HG02763 (cell line): ENCODE measurements at regions not wholly inside any gene's neighbourhood (a gene's known extent, or its start where the extent isn't known, plus 50 kb on each side); places are given as distances from the start of the nearest gene placed in this dataset.

ENCODE experiments used
- ATAC-seq: cut with Tn5 transposase; IDR thresholded peaks from one replicate; pipeline ENCODE4 v1.9.1; 2021; ENCODE audit warnings: mild to moderate bottlenecking, moderate library complexity; ENCODE audit not compliant: unreplicated experiment

DNA sequence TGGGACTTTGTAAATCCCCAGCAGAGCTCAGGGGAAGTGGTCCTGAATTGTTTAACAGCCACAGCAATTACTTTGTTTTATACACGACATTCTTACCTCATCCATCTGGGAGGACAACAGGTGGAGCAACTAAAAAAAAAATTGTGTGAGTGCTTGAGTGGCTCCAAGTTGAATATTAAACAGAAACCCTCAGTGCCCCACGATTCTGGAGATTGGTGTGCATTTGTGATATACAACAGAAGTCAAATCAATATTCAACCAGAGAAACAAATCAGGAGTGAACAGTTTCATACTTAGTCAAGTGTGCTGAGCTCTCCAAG, 204.8 kb downstream of the HAPSTR1 start:
- no peak for ATAC-seq

DNA sequence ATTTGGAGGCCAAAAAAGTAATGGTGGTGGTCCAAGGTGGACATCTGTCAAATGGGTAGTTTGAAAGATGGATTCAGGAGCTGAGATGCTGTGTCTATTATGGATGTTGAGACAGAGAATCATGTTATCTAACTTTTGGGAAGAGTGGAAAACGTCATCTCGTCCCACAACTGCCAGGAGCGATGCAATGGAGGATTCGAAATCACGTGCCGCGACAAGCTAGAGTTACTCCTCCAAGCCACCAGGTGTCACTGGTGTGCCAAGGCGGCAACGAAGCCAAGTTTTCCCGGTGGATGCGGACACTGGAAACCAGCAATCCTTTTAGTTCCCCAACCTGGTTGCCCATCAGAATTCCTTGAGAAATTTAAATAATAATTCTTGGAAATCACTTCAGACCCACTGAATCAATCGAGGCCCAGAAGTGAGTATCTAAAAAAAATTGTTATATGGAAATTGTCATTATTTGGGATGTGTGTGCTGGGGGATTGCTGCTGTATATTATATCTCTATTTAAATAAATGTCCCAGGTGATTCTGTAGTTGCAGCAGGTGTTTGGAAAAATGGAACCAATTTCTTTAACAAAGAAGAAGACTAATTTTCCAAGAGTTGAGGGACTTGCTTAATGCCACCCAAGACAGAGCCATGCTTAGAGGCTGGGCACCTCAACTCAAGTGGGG, 206.1 kb downstream of the HAPSTR1 start:
- ATAC-seq: no peak

DNA sequence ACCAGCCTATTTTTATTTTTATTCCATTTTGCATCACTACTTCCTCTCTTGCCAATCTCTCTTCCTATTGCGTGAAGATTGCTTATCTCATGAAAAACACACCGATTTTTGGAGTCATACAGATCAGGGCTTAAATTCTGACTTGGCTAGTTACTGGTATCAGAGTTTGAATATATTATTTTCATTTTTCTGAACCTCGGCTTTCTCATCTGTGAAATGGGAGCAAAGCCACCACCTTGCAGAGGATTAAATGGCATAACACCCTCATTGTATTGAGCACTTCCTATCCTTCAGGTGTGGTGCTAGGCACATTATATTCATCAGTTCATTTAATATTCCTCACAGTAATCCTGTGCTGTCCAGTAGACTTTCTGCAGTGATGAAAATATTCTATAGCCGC, 208.8 kb downstream of the HAPSTR1 start:
- ATAC-seq: no peak

DNA sequence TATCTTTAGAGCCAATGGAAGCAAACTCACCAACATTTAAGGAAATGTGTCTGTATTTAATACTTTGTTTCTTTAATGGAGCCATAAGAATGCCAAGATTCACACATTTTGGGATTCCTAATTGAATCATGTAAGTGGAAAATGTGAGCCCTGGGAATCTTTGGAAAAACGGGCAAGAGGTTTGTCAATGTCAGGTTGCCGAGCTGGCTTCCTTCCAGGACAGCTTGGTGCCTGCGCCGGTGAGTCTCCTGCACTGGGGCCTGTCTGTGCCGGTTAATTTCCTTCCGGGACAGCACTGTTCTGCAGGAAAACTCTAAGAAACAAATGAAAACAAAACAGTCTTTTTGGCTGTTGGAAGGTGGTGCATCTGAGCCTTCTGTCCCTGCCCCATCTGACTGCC, 210.6 kb downstream of the HAPSTR1 start:
- no peak for ATAC-seq

DNA sequence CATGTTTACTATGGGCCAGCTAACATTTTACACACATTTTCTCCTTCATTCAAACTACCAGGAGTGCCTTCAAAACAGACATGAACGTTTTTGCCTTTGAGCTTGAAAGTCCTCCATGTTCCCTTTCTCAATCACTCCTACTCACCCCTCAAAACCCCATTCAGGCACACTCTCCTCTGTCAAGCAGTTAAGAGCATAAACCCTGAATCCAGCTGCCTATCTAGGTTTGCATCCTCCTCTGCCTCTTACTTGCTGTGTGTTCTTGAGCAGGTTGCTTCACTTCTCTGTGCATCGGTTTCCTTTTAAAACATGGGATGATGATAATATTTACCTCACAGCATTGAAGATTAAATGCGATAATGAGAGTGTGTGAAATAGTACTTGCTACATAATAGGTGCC, 215.3 kb downstream of the HAPSTR1 start:
- ATAC-seq: no peak

DNA sequence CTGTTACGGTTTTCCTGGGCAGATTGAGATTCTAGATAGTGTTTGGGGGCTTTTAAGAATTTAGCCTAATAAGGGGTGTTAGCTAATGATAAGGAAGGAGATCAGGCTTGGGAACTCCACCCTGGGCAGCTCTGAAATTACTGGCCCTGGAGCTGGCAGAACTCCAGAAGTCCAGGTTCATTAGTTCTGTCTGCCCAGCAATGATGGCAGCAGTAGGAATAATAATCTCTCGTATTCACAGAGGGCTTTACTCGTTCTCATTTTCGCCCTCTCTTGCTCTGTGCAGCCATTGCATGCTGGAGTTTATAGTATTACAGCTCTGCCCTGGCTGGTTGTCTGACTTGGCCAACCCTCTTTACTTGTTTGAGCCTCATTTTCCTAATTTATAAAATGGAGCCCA, 216.0 kb downstream of the HAPSTR1 start:
- ATAC-seq: no peak

DNA sequence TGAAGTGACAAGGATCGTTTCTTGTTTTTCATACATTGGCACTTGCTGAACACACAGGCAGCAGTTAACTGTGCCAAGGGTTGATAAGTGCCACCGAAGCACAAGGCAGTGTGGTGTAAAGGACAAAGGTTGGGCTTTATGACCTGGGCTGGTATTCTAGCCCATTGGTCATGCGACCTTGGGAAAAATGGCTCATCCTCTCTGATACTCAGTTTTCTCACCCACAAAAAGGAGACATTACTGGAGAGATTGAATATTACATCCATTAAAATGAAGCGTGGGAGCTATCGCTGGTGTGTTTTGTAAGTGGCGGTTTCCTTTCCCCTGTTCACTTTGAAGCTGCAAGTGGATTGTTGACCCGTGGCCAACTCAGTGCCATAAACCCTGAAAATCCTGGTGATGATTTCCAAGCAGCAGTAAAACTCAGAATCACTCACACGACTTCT, 216.9 kb downstream of the HAPSTR1 start:
- no peak for ATAC-seq

DNA sequence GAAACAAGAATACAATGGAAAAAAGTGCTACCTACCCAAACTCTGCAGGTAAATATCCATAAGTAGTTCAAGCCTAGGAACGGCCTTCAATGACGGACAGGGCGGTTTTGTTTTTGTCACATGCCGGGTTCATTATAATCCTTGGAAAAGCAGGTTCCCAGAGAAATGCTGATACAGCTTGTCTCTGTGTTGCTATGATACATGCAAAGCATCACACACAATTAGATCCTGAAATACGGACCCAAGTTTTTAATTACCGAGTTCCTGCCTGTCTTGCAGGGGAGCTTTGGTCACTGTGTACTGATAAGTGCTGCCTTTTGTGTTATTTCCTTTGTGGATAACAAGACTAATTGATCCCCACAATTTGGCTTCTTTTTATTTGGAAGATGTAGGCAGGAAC, 217.4 kb downstream of the HAPSTR1 start:
- ATAC-seq: no peak

DNA sequence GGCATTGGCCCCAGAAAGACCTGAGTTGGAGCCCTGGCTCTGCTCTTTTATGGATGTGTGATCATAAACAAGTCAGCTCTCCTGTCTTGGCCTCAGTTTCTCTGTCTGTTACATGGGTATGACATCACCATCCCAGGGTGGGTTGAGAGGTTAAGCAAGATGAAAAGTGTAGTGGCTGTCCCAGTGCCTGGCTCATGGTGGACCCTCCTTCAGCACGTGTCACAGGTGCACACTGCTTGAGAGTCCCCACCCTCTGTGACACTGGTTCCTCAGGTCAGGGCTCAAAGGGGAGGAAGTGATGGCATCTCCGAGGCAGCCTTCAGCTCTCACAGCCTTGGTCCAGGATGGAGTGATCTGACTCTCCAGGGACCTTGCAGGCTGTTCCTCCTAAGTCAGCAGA, 218.4 kb downstream of the HAPSTR1 start:
- ATAC-seq: no peak

DNA sequence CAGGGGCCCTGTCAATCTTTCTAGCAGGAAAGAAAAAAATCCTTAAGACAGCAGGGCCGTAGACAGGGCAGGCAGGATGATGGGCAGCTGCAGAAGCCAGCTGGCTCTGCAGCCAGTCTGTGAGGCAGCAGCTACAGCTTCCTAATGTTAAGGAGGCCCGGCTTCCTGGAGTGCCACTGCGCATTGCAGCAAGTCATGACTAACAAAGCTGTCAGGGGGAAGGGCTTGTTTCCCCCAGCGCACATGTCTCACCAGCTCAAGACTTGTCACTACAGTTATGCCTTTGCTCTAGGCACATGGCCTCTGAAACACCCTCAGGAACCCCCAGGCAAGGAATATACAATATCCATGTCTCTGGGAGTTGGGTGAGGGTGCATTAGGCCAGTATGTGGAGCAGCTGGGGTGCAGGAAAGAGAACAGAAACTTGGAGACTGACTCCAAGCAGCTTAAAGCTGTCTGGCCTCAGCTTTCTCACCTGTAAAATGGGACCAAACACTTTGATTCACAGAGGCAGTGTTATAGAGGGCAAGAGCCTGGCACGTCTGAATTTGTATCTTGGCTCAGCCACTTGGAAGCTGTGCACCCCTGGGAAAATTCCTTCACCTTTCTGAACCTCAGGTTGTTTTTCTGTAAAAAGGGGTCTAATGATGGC, 220.0 kb downstream of the HAPSTR1 start:
- ATAC-seq: no peak

DNA sequence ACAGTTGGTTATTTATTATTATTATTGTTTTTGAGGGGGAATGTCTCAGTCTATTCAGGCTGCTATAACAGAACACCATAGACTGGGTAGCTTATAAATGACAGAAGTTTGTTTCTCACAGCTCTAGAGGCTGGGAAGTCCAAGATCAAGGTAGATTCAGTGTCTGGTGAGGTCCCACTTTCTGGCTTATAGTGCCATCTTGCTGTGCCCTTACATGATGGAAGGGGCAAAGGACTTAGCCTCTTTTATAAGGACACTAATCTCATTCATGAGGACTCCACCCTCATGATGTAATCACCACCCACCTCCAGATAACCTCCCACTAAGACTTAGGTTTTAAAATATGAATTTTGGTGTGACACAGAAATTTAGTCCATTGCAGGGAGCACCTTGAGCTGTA, 224.6 kb downstream of the HAPSTR1 start:
- no peak for ATAC-seq

DNA sequence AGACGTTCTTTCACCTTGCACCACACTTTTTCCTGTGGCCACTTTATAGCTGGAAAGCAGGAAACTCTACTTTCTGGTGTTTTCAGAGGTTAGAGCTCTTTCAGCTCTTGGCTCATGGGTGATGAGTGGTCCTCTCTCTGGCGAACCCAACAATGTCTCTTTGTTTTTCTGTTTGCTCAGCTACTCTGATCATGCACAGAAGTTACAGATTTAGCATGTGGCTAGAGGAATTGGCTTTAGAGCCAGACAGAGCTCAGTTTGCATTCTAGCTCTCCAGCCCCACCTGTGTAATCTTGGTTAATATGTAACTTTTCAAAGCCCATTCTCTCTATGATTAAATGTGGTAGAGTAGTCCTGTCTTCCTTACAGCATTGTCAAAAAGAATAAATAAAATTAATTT, 225.2 kb downstream of the HAPSTR1 start:
- ATAC-seq: no peak

DNA sequence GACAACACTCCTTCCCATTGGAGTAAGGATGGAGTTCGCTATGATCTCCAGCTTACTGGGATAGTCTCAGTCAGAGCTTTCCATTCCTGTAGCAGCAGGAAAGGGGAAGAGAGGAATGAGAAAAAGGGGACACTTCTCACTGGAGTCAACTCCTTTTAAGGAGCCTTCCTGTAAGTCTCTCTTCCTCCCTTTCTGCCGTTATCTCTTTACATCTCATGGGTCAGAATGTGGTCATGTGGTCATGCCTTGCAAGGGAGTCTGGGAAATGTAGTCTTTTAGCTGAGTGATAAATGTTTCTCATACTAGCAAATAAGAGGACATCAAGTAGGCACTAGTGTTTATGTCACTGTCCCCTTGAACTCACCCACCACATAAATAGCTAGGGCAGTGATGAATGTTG, 227.3 kb downstream of the HAPSTR1 start:
- no peak for ATAC-seq

DNA sequence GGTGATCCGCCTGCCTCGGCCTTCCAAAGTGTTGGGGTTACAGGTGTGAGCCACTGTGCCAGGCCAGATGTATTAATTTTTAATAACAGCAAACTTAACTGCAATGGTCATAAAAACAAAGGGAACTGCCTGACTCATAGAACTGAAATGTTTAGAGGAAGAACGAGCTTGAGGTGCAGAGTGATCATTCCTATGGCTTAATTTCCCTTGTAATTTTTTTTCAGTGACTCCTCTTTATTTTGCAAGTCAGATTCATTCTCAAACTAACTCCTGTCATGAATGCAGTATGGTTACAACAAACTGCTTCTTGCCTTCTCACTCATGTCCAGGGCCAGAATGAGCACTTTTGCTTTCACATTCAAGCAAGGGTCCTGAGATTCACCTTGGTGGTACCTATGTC, 231.3 kb downstream of the HAPSTR1 start:
- ATAC-seq: no peak

DNA sequence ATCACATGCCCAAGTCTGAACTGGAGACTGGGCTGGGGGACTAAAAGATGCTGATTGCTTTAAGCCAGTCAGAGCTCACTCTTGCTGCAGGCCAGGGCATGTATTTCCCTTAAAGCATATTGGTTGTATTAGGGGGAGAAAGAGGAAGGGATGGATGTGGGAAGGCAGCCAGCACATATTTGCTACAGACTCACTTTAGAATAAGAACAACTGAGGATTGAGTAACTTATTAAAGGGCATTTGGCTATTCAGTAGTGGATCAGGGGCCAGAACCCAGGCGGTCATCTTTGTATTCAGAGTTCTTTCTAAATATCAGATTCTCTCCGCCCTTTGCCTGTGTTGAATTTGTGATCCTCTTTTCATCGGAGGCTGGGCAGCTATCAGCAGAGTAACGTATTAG, 231.7 kb downstream of the HAPSTR1 start:
- no peak for ATAC-seq

DNA sequence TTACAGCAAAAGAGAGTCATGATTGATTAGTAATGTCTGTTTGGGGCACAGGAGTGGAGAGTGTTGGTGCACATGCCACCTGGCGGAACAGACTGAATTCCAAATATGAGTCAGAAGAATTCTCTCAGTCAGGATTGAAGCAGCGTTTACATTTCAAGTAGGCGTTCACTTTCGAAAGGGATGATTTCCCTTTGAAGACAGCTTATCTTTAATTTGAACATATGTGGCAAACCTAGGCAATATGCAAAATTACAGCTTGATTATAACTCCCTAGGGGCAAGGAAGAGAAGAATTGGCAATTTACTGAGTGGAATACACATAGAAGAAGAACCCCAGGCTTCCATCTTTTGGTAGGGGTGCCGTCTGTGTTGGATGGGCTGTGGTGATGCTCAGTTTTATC, 235.8 kb downstream of the HAPSTR1 start:
- ATAC-seq: no peak

DNA sequence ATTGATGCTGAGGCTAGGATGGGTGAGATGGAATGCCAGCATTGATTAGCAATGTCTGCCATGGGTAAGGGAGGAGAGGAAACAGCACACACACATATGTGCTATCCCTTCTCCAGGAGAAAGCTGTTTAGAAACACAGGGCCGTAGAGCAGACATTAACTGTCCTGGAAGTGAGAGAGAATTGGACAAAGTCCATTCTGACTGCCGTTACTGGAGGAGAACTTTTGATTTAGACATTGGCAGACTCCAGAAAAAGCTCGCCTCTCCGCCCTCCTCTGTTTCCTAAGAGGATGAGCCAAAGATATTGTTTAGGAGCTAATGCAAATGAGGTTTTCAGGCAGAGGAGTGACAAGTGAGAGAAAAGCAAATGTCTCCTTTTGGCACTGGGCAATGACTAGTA, 237.0 kb downstream of the HAPSTR1 start:
- no peak for ATAC-seq

DNA sequence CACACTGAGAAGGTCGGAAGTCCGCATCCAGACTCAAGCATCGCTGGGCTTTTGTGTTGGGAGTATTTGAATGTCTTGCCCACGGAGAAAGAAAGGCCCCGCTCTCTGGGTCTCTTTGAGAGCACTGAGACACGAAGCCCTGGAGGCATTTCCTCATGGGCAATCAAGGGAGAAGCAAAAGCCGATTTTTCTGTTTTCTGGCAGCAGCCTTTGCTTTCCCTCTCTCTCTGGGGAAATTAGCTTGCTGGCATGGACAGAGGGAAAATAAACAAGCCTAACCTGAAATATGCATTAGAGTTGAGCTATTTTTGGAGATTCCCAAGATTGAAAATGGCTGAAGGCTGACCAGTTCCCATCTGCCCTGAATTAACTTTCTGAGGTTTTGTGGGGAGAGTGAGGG, 238.7 kb downstream of the HAPSTR1 start:
- ATAC-seq: no peak

DNA sequence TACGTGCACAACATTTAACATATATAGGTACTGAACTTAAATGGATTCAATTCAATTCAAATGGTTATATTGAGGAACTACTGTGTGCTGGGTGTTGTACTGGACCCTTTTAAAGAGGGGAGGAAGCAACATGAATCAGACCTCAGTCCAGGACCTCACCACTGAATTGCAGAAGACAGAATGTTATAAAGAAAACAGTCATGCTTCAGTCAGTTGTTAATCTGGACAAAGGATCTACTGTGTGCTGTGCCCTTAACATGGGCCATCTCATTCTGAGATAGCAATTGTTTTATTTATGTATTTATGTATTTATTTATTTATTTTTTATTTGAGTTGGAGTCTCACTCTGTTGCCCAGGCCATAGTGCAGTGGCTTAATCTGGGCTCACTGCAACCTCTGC, 240.1 kb downstream of the HAPSTR1 start:
- ATAC-seq: no peak

DNA sequence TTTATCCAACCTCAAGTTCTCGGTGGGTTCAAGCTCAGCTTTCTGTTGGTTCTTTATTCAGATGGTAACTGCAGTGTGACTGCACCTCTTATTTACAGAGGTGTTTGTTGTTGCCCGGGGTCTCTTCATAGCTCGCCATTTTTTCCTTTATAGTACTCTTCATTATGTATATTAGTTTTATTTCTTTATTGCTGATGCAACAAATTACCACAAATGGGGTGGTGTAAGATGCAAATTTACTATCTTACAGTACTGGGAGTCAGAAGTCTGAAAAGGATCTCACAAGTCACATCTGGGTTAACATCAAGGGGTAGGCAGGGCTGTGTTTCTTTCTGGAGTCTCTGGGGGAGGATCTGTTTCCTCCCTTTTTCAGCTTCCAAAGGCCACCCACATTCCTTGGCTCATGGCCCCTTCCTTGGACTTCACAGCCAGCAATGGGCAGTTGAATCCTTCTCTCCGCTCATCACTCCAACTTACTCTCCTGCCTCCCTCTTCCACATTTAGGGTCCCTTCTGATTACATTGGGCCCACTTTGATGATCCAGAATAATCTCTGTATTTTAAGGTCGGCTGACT, 241.2 kb downstream of the HAPSTR1 start:
- no peak for ATAC-seq

DNA sequence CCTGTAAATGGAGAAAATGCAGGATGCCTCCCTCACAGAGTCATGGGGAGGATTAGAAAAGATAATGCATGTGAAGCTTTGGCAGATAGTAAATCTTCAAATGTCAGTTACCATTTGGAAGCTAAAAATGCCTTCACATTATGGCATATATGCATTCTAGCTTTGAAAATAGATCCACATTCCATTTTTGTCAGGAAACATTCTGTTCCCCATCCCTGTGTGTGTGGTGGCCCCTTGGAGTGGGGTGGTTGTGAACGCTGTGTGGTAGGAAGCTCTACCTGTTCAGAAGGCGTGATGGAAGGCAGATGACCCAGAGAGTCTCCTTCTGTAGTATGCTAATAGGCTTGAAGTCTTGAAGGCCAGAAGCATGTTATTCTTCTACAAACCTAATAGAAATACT, 242.0 kb downstream of the HAPSTR1 start:
- no peak for ATAC-seq

DNA sequence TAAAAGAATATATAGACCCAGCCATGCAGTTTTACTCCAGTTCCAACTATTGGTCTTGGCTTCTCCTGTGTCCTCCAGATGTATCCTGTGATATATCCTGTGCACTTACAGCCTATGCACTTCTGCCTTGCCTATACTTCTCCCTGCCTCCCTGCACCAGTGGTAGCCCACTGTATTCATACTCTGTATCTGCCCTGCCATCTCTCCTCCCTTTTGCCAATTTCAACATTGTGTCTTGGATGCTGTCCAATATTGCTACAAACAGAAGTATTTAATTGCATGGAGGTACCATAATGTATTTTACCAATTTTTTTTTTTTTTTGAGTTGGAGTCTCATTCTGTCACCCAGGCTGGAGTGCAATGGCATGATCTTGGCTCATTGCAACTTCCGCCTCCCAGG, 242.7 kb downstream of the HAPSTR1 start:
- ATAC-seq: no peak
